ENCODE measurements at regions not wholly inside any gene's neighbourhood (a gene's known extent, or its start where the extent isn't known, plus 50 kb on each side); places are given as distances from the start of the nearest gene placed in this dataset.

- no peak for DNase-seq
Measured at GRCh38 chr4:115883231-115883630, 769.8 kb upstream of the NDST4 start.

GRCh38 chr4:115873048-115873447 lies 759.6 kb upstream of the NDST4 start:
- no peak for DNase-seq

- DNase-seq: no peak
Measured at GRCh38 chr4:115871596-115871995, 758.2 kb upstream of the NDST4 start.

GRCh38 chr4:115866364-115866896 lies 753.0 kb upstream of the NDST4 start:
- no peak for DNase-seq

GRCh38 chr4:115865736-115866135 lies 752.3 kb upstream of the NDST4 start:
- no peak for DNase-seq

- no peak for DNase-seq
Measured at GRCh38 chr4:115852767-115853091, 739.3 kb upstream of the NDST4 start.

- DNase-seq: no peak
Measured at GRCh38 chr4:115851918-115852766, 738.7 kb upstream of the NDST4 start.

GRCh38 chr4:115850799-115851509 lies 737.5 kb upstream of the NDST4 start:
- no peak for DNase-seq

GRCh38 chr4:115844180-115844579 lies 730.8 kb upstream of the NDST4 start:
- DNase-seq: no peak

- no peak for DNase-seq
Measured at GRCh38 chr4:115841871-115842270, 728.5 kb upstream of the NDST4 start.

- DNase-seq: no peak
Measured at GRCh38 chr4:115834441-115834840, 721.0 kb upstream of the NDST4 start.

GRCh38 chr4:115824630-115825029 lies 711.2 kb upstream of the NDST4 start:
- no peak for DNase-seq

- DNase-seq: no peak
Measured at GRCh38 chr4:115803825-115804224, 690.4 kb upstream of the NDST4 start.

GRCh38 chr4:115790812-115791211 lies 677.4 kb upstream of the NDST4 start:
- DNase-seq: no peak

- DNase-seq: no peak
Measured at GRCh38 chr4:115781528-115782146, 668.2 kb upstream of the NDST4 start.

- DNase-seq: no peak
Measured at GRCh38 chr4:115780835-115781234, 667.4 kb upstream of the NDST4 start.

- no peak for DNase-seq
Measured at GRCh38 chr4:115780268-115780667, 666.8 kb upstream of the NDST4 start.

- no peak for DNase-seq
Measured at GRCh38 chr4:115770046-115770543, 656.7 kb upstream of the NDST4 start.

GRCh38 chr4:115769396-115769795 lies 656.0 kb upstream of the NDST4 start:
- no peak for DNase-seq

GRCh38 chr4:115763051-115763450 lies 649.6 kb upstream of the NDST4 start:
- no peak for DNase-seq

GRCh38 chr4:115759231-115759630 lies 645.8 kb upstream of the NDST4 start:
- no peak for DNase-seq

GRCh38 chr4:115749404-115749803 lies 636.0 kb upstream of the NDST4 start:
- DNase-seq: no peak

- no peak for DNase-seq
Measured at GRCh38 chr4:115740806-115741205, 627.4 kb upstream of the NDST4 start.

Data from NCI-H187 treated with DMSO at 0.1 percent for 48 hours (cell line).